Left ventricle myocardium superior (tissue), 1 donor: ENCODE measurements at regions not wholly inside any gene's neighbourhood (a gene's known extent, or its start where the extent isn't known, plus 50 kb on each side); places are given as distances from the start of the nearest gene placed in this dataset.

Source experiments
- ATAC-seq: fragments of 200-7000 bp; cut with Tn5 transposase; one replicate; pipeline ENCODE4 v1.9.1; 2020; ENCODE audit warnings: mild to moderate bottlenecking, moderate library complexity
- DNase-seq: peaks from one replicate; pipeline ENCODE4 v3.0.0-alpha.2; 2020
- intact Hi-C: fragments of 100-400 bp; cut with micrococcal nuclease; formaldehyde crosslinking; loops from one replicate; pipeline ENCODE4 v1.11.0; 2022
- donor health status: DM: no; HTN: yes; CAD: no; lungs with severe emphysema.

DNA sequence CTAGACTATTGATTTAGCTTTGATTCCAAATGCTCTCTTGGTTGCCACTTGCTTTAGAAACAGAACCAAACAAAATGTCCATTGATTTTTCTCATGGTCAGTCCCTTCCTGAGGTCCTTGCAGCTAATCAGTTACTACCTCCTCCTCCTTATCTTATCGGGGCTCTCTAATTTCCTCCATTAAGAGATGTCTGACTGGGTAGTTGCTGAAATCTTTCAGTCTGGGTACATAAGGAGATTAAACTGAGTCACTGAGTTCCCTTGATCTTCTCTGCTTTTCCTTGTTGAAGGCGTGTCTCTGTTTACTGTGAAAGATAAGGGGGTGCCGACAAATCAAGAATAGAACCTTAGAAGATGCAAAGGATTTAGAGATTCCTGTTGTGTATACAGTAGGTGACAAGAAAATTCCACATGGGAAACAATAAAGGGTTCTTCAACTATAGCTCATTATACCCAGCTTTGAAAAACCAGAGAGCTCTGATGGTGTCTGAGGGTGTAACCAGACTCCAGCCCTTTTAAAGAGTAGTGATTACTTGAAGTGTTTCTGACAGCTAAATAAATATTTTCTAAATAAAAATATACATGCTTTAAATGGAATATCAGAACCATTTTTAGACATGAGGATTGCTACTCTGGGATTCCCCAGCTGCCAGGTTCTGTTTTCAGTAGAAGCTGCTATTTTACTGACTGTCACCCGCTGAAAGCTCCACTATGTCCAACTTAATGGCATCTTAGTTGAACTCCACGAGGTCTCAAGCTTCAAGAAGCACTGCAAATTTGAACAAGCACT lies 791.3 kb upstream of the SOX9 start:
- ATAC-seq, result no peak
- intact Hi-C loops, result no loop called here
- DNase-seq, result no peak

DNA sequence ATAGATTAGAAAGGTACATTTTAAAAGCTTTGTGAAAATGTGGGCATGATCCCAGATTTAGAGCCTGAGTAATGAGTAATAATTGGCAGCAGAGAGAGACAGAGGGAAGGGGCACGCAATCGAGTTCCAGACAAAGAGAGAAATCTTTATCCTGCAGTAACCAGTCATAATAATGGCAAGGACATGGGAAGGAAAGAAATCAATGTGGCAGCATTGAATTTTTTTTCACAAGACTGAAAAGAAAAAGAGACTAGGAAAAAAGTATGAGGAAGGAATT lies 790.8 kb upstream of the SOX9 start:
- intact Hi-C loops, result no loop called here
- DNase-seq (no peak), ATAC-seq (no peak)

- DNase-seq (no peak), ATAC-seq (no peak)
- intact Hi-C loops, result no loop called here
Measured at GRCh38 chr17:71331754-71332325, 789.0 kb upstream of the SOX9 start.

DNA sequence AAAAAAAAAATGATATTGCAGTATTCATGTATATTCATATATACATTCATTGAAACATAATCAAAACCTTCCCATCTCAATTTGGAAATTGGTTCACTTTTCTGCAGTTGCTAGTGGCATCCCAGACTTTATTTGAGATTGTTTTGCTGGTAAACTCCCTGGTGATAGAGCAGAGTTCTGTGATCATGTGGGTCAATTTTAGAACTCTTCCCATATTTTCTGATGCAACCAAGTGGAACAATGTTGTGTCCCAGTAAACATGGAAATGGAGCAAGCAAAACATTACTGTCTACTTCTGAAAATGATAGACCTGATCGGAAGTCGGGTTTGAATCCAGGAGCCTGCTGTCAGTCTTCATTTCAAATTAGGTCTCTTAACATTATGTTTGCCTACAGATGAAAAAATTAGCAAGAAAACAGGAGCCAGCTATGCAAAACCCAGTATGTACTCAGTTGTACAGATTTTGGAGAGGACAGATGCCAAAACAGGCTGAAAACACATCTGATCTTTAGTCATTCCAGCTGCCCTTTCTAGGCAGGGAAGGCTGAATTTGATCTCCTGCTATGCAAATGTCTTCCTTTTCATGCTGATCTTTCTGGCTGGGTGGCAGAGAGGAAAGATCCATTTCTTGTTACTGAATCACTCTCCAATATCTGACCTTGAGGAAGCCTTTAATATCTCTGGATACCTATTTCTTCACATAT lies 786.6 kb upstream of the SOX9 start:
- intact Hi-C loops, result no loop called here
- DNase-seq, result no peak
- no peak for ATAC-seq

- no peak for ATAC-seq
- intact Hi-C loops, result no loop called here
- DNase-seq, result no peak
Measured at GRCh38 chr17:71335212-71335611, 785.6 kb upstream of the SOX9 start.

GRCh38 chr17:71337938-71338337 lies 782.9 kb upstream of the SOX9 start:
- DNase-seq (no peak), ATAC-seq (no peak)
- intact Hi-C loops, result no loop called here

DNA sequence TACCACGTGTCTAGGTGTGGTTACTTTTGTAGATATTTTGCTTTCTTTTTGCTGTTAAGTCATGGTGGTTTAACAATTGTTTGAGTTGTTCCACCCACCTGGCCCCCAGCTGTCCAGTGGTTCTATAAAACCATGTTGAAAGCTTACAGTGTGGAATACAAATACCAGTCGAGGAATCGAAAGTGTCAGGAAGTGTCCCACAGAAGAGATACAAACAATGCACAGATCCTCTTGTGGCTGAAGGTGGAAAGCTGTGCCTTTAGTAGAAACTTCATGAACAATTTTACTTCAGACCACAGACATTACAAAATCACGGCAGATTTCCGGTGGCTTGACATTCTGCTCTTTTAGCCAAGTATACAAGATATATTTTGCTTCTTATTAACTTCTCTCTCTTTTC lies 782.4 kb upstream of the SOX9 start:
- DNase-seq, result no peak
- no peak for ATAC-seq
- intact Hi-C loops, result no loop called here

- intact Hi-C loops, result no loop called here
- DNase-seq (no peak), ATAC-seq (no peak)
Measured at GRCh38 chr17:71339206-71339605, 781.6 kb upstream of the SOX9 start.

GRCh38 chr17:71342737-71343136 lies 778.1 kb upstream of the SOX9 start:
- DNase-seq (no peak), ATAC-seq (no peak)
- intact Hi-C loops, result no loop called here

DNA sequence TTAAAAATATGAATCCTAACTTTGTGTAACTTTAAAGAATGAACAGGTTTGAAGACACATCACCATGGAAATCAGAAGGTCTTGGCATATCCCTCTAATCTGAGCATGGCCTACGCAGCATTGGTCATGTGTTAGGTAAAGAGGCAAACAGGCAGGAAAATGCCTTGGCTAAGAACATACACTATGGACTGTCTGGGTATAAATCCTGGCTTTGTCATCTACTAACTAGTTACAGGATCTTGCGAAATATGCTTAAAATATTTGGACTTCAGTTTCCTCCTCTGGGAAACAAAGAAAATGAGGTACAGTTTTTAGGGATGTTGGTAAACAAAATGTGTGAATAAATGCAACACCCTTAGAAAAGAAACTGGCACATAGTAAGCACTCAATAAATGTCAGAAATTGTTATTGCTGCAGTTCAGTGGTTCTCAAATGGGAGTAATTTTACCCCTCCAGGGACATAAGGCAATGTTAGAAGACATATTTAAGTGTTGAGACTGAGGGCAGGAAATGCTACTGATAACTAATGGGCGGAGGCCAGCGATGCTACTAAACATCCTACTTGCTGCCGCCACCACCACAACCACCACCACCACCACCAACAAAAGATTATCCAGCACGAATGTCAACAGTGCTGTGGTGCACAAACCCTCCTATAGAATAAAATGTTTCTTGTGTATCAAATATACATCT lies 770.8 kb upstream of the SOX9 start:
- DNase-seq (no peak), ATAC-seq (no peak)
- intact Hi-C loops, result no loop called here

DNA sequence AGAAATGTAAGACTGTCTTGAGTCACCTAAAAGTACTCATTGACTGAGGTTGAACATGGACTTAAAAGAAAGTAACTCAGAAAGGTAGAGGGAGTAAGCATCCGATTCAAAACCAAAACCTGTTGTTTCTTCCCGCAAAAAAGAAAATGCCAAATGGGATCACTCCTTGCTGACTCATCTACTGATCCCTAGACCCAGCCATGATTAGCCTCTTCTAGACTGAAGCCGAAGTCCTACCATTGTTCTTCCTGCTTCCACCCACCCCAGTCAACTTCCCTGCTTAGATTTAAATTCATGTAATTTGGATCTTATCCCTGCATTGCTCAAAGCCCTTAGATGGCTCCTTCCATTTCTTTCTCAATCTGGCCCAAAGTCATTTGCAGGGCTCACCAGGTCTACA lies 760.5 kb upstream of the SOX9 start:
- ATAC-seq (no peak), DNase-seq (no peak)
- intact Hi-C loops, result no loop called here

DNA sequence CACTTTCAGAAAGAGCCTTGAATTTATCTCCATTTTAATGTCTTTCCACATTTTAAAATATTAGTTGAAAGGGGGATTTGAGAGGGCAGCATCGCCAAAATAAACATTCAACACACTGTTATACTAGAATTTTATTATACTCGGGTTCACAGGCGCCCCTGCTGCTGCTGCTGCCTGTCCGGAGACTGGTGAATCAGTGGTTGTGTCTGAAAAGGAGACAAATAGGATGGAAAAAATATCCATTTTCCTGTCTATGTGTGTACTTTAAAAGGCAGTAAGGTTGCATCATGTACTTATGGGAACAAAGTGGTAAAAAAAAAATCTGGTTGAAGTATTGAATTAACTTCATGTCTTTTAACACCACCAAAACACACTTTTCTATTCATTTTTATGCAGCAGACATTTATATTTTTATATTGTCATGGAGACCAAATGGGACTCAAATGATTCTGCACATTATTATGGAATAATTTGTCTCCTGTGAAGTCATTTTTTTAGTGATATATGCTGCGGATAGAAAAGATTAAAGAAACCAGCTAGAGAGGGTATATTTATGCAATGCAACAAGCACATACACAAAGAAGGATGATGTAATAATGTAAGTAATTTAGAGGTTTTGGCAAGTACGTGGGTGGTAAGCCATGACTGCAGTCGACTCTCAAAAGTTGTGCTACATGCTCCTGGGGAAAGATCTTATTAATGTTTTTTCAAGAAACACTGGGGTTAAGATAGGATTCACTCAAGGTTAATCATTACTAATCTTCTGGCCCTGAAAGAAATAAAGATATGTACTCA lies 759.0 kb upstream of the SOX9 start:
- ATAC-seq, result no peak
- intact Hi-C loops, result no loop called here

GRCh38 chr17:71363661-71364060 lies 757.2 kb upstream of the SOX9 start:
- DNase-seq (no peak), ATAC-seq (no peak)
- intact Hi-C loops, result no loop called here

More for the DNA sequence above, 759.0 kb upstream of the SOX9 start:
- DNase-seq, result no peak

DNA sequence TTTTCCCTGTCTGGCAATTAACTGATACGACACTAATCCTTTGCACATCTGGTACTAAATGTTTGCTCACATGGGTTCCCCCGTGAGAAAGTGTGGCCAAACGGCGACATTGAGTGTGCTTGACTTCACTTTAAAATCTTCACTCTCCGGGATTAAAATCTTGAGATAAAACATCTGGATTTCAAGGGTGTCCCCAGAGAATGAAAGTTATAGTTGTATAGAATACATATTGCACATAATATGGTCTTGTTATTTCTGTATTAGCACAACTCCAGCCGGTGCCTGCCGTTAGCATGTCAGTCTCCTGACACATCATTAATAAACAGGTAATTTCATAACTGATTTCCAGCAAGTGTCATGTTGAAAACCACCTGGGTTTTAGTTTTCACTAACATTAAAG lies 749.0 kb upstream of the SOX9 start:
- DNase-seq, result no peak
- no peak for ATAC-seq
- intact Hi-C loops, result no loop called here

DNA sequence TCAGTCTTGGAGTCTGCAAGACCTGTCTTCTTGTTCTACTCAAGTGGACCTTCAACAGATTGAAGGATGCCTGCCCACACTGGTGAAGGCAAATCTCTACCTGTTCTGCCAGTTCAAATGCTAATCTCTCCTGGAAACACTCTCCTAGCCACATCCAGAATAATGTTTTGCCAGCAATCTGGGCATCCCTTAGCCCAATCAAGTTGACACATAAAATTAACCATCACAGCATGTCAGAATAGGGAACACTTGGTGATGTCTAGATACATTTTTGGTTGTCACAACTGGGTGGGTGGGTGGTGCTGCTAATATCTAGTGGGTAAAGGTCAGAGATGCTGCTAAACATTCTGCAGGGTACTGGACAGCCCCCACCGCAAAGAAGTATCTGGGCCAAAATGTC lies 744.9 kb upstream of the SOX9 start:
- DNase-seq, result no peak
- intact Hi-C loops, result no loop called here
- no peak for ATAC-seq

DNA sequence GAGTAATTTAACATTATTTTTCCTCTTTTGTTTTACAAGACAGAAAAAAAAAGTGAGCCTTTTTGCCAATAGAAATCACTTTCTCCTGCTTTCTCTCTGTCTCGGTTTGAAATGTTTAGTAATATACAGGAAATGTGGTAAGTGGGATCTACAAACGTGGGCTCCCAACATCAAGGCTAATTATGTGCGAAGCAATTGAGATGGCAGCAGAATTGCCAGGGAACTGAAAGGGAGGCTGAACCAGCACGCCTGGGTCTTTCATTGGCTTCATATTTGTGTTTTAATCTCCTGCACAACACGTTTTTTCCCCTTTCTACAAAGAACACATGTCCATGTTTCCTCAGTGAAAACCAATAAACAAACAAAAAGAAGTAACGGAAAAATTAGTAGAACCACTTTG lies 743.9 kb upstream of the SOX9 start:
- intact Hi-C loops, result no loop called here
- DNase-seq (no peak), ATAC-seq (no peak)

GRCh38 chr17:71378036-71378435 lies 742.8 kb upstream of the SOX9 start:
- DNase-seq (no peak), ATAC-seq (no peak)
- intact Hi-C loops, result no loop called here

- DNase-seq, result no peak
- intact Hi-C loops, result no loop called here
- ATAC-seq, result no peak
Measured at GRCh38 chr17:71378741-71379140, 742.1 kb upstream of the SOX9 start.

DNA sequence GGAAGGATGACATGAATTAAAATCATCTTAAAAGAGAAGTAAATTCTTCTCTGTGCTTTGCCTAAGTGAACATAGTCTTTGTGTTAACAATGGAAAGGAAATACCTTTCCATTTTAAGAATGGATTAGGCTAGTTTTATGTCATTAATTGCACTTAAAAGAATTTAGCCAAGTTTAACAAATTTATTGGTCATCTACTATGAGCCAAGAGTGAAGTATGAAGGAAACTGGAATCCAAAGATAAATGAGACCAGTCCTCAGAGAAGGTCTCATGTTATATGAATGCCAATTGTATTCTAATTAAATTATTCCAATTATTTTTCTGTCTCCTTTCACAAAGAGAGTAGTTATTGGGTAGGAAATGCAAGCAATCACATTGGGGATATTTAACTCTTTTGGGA lies 741.3 kb upstream of the SOX9 start:
- intact Hi-C loops, result no loop called here
- DNase-seq (no peak), ATAC-seq (no peak)

GRCh38 chr17:71380535-71380934 lies 740.3 kb upstream of the SOX9 start:
- ATAC-seq (no peak), DNase-seq (no peak)
- intact Hi-C loops, result no loop called here
